PC-3 (cell line): ENCODE measurements at regions not wholly inside any gene's neighbourhood (a gene's known extent, or its start where the extent isn't known, plus 50 kb on each side); places are given as distances from the start of the nearest gene placed in this dataset.

Experiments
- CTCF ChIP-seq: fragments of 300-600 bp; sonication (generic); conservative IDR thresholded peaks from 2 replicates; pipeline ENCODE4 v1.5.1; 2017; ENCODE audit warnings: antibody characterized with exemption, low read depth, mild to moderate bottlenecking, low read length
- EZH2 ChIP-seq: fragments of 300-600 bp; sonication (generic); IDR thresholded peaks from one replicate; pipeline ENCODE4 v1.6.1; 2017; ENCODE audit warnings: antibody characterized with exemption, mild to moderate bottlenecking, low read length; ENCODE audit not compliant: unreplicated experiment
- EZH2phosphoT487 ChIP-seq: fragments of 300-600 bp; sonication (generic); IDR thresholded peaks from 2 replicates; pipeline ENCODE4 v1.6.1; 2018; ENCODE audit warnings: mild to moderate bottlenecking, antibody characterized with exemption, low read length, borderline replicate concordance

DNA sequence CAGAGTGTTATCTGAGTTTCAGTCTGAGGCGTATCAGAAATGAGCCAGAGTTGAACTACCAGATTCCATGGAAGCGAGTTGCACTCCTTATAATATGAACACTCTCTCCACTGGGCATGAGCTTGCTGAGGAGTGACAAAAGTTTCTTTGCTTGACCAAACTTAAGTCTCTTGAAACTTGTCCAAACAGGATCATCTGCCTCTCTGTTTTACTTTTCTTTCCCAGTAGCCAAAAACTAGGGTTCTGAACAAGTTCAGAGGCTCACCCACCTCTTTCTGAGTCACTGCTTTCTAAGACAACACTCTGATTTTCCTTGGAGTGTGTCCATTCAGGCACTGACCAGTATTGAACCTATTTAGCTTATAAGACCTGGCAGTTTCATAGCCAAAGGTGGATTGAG, 233.2 kb upstream of the TCF4 start:
- TF ChIP-seq CTCF (no peak), EZH2phosphoT487 (no peak), EZH2 (no peak)
